Activated B cell treated with CpG ODN at 0.5 μM for 24 hours (primary cell): ENCODE measurements at regions not wholly inside any gene's neighbourhood (a gene's known extent, or its start where the extent isn't known, plus 50 kb on each side); places are given as distances from the start of the nearest gene placed in this dataset.

Experiments used
- ATAC-seq: fragments of 200-7000 bp; cut with Tn5 transposase; one replicate; pipeline ENCODE4 v1.10.0; 2021; ENCODE audit warnings: low read depth, mild to moderate bottlenecking, moderate library complexity
- CTCF ChIA-PET: fragments of 350-600 bp; sonication (Branson Sonifier 250); formaldehyde crosslinking; loops from one replicate; lab custom pipeline; 2021; ENCODE audit warnings: antibody characterized with exemption; lab: Charles Lee
- POLR2A ChIA-PET: fragments of 350-600 bp; sonication (Branson Sonifier 250); formaldehyde crosslinking; loops from one replicate; lab custom pipeline; 2021; ENCODE audit warnings: antibody characterized with exemption; lab: Charles Lee
- DNase-seq: peaks from one replicate; pipeline ENCODE4 v3.0.0; 2022
- H3K27ac Mint-ChIP-seq: one replicate; pipeline ENCODE4 v1.8.0; 2020; ENCODE audit warnings: mixed read lengths
- H3K27me3 Mint-ChIP-seq: one replicate; pipeline ENCODE4 v1.8.0; 2021; ENCODE audit warnings: mixed read lengths
- H3K36me3 Mint-ChIP-seq: one replicate; pipeline ENCODE4 v1.8.0; 2021; ENCODE audit warnings: low read depth, mixed read lengths
- H3K4me1 Mint-ChIP-seq: one replicate; pipeline ENCODE4 v1.8.0; 2021; ENCODE audit warnings: mixed read lengths
- H3K4me3 Mint-ChIP-seq: one replicate; pipeline ENCODE4 v1.8.0; 2020; ENCODE audit warnings: mild to moderate bottlenecking, mixed read lengths
- H3K9me3 Mint-ChIP-seq: one replicate; pipeline ENCODE4 v1.8.0; 2020; ENCODE audit warnings: mixed read lengths
- CTCF ChIP-seq: fragments of 200-600 bp; IDR thresholded peaks from one replicate; pipeline ENCODE4 v1.8.0; 2022; ENCODE audit warnings: antibody characterized with exemption, mild to moderate bottlenecking
- intact Hi-C: fragments of 100-400 bp; cut with micrococcal nuclease; formaldehyde crosslinking; loops from one replicate; pipeline ENCODE4 v1.15.1; 2024

GRCh38 chr15:38991701-38992100 is 427.1 kb upstream of the RASGRP1 start:
- Mint-ChIP-seq H3K27ac (no peak overlapping the region), H3K27me3 (no peaks in the 10 kb centered on the region), H3K4me3 (no peak overlapping the region), H3K36me3 (no peaks in the 10 kb centered on the region), H3K9me3 (no peaks in the 10 kb centered on the region), H3K4me1 (no peaks in the 10 kb centered on the region)
- intact Hi-C loops, result no loop called here
- no peak for DNase-seq
- CTCF ChIA-PET, result no interaction called here
- POLR2A ChIA-PET, result no interaction called here
- ATAC-seq, result no peak
- TF ChIP-seq CTCF, result no peak

GRCh38 chr15:38992506-38992905 is 427.9 kb upstream of the RASGRP1 start:
- ATAC-seq (no peak), DNase-seq (no peak)
- H3K4me3 Mint-ChIP-seq, result no peak overlapping the region
- no peaks in the 10 kb centered on the region for H3K27me3 Mint-ChIP-seq
- TF ChIP-seq CTCF, result no peak
- intact Hi-C loops, result no loop called here
- H3K4me1 Mint-ChIP-seq, result no peaks in the 10 kb centered on the region
- H3K9me3 Mint-ChIP-seq, result no peaks in the 10 kb centered on the region
- ChIA-PET POLR2A (no interaction called here), CTCF (no interaction called here)
- no peaks in the 10 kb centered on the region for H3K36me3 Mint-ChIP-seq
- no peak overlapping the region for H3K27ac Mint-ChIP-seq

DNA sequence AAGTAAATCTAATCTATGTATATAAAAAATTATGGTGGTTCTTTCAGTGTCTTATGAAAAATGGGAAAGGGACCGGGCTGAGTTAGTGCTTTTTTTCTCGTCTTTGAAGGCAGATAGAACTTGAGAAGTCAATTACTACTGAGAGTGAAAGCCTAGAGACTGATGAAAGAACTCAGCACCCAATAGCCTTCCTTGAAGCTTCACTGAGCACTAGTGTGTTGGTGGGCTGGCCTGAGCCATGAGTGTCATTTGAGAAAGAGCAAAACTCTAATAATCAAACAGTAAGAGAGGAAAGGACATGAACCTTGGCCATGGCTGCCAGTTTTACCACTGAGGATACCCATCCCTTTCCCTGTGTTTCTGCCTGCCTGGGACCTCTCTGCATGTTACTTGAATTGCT is 428.3 kb upstream of the RASGRP1 start:
- ChIA-PET CTCF (no interaction called here), POLR2A (no interaction called here)
- Mint-ChIP-seq H3K36me3 (no peaks in the 10 kb centered on the region), H3K4me3 (no peak overlapping the region), H3K9me3 (no peaks in the 10 kb centered on the region), H3K4me1 (no peaks in the 10 kb centered on the region), H3K27me3 (no peaks in the 10 kb centered on the region), H3K27ac (no peak overlapping the region)
- no peak for ATAC-seq
- no peak for TF ChIP-seq CTCF
- DNase-seq, result no peak
- intact Hi-C loops, result no loop called here

GRCh38 chr15:38994310-38994709 is 429.7 kb upstream of the RASGRP1 start:
- H3K36me3 Mint-ChIP-seq, result no peaks in the 10 kb centered on the region
- no peaks in the 10 kb centered on the region for H3K27me3 Mint-ChIP-seq
- CTCF ChIA-PET, result no interaction called here
- TF ChIP-seq CTCF, result no peak
- POLR2A ChIA-PET, result no interaction called here
- H3K4me3 Mint-ChIP-seq, result no peak overlapping the region
- intact Hi-C loops, result no loop called here
- DNase-seq (no peak), ATAC-seq (no peak)
- H3K4me1 Mint-ChIP-seq, result no peaks in the 10 kb centered on the region
- no peak overlapping the region for H3K27ac Mint-ChIP-seq
- H3K9me3 Mint-ChIP-seq, result no peaks in the 10 kb centered on the region

- no peaks in the 10 kb centered on the region for H3K9me3 Mint-ChIP-seq
- H3K36me3 Mint-ChIP-seq, result no peaks in the 10 kb centered on the region
- CTCF ChIA-PET, result no interaction called here
- intact Hi-C loops, result no loop called here
- POLR2A ChIA-PET, result no interaction called here
- H3K4me1 Mint-ChIP-seq, result no peaks in the 10 kb centered on the region
- ATAC-seq (no peak), DNase-seq (no peak)
- H3K27me3 Mint-ChIP-seq, result no peaks in the 10 kb centered on the region
- TF ChIP-seq CTCF, result no peak
- H3K27ac Mint-ChIP-seq, result no peak overlapping the region
- H3K4me3 Mint-ChIP-seq, result no peak overlapping the region
These were observed 431.6 kb upstream of the RASGRP1 start for GRCh38 chr15:38996111-38996631.
